ENCODE measurements at regions not wholly inside any gene's neighbourhood (a gene's known extent, or its start where the extent isn't known, plus 50 kb on each side); places are given as distances from the start of the nearest gene placed in this dataset.

DNA sequence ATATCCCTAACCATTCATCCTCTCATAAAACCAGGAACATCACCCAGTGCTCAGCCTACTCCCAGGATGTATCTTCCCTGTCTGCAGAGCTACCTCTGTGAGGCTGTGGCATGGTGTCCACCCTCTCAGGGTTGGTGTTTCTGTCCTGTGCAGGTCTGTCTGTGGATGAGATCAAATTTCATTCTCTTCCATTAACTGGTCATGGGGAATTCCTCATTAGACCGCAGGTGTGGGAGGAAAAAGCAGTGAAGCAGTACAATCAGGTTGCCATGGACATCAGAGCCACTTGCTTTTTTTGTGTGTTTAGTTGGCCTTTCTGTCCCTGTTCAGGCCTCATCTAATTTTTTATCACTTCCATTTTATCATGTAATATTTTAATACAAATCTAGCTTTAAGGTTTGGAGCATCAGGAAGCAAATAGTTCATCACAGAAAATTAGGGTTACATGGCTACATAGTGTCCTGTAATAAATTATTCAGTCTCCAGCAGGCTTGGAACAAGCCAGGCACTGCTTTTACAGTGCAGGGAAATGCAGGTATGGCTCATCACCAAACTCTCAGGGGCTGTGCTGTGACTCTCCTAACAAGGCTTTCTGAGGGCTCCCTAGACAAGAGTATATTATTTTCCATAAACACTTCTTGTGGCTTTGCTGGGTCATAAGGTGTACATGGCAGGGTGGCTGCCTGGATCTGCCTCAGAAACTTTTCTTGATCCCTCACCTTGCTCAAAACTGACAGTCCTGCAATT, 594.9 kb upstream of the IGFBP3 start:
- no peaks in the 10 kb centered on the region for H3K4me1 ChIP-seq (replicated peaks in 1 of 4; ENCODE audit: control insufficient read depth in 3 of 4, insufficient read depth in 4 of 4, low read length in 3 of 4)
- H2BK12ac ChIP-seq (ENCODE audit: low read depth, low read length) = no peak overlapping the region
- no peak overlapping the region for H2AFZ ChIP-seq (ENCODE audit: low read length)
- no peak overlapping the region for H3K4ac ChIP-seq (replicated peaks; ENCODE audit: insufficient read length, low read depth, low read length)
- H3K23ac ChIP-seq (ENCODE audit: insufficient read length) = no peak overlapping the region
- no peak overlapping the region for H3K14ac ChIP-seq (ENCODE audit: insufficient read length)
- ChIA-PET POLR2A (ENCODE audit: partially characterized antibody) (no interaction called here), CTCF (ENCODE audit: partially characterized antibody) (no interaction called here)
- no peak overlapping the region for H2BK20ac ChIP-seq (ENCODE audit: low read length)
- no peak overlapping the region; the same call in 1 of the 2 replicates for H4K8ac ChIP-seq (ENCODE audit: extremely low read depth, insufficient read depth, low read length)
- H3K79me1 ChIP-seq (ENCODE audit: low read depth, low read length) = no peaks in the 10 kb centered on the region
- DNase-seq (ENCODE audit: low read depth in 1 of 2, low spot score in 2 of 2) (no peak), FAIRE-seq (no peak)
- H3K36me3 ChIP-seq (ENCODE audit: control insufficient read depth in 2 of 4, insufficient read depth in 4 of 4, low read length in 3 of 4) = no peaks in the 10 kb centered on the region
- no peaks in the 10 kb centered on the region for H3K79me2 ChIP-seq (ENCODE audit: control insufficient read depth in 1 of 2, insufficient read depth in 2 of 2, low read length in 2 of 2)
- no peak overlapping the region for H2BK15ac ChIP-seq (ENCODE audit: low read length)
- H3K18ac ChIP-seq (ENCODE audit: extremely low read depth, low read length) = no peak overlapping the region
- 90% methylated on average over 1 of the region's 1 CpG; no CpG with 5 or more reads in 1 of the 2 experiments for WGBS, 2 experiments (ENCODE audit: extremely low coverage in 1 of 2, insufficient coverage in 1 of 2, insufficient read length in 1 of 2, insufficient replicate concordance in 2 of 2, low coverage in 1 of 2, low lambda C conversion rate in 2 of 2, missing lambda C conversion rate in 1 of 2)
- H2BK120ac ChIP-seq (replicated peaks; ENCODE audit: low read depth, low read length) = no peak overlapping the region
- no peaks in the 10 kb centered on the region for H3K27me3 ChIP-seq (replicated peaks in 1 of 4; ENCODE audit: control insufficient read depth in 3 of 4, extremely low read depth in 1 of 4, insufficient read depth in 3 of 4, low read length in 3 of 4)
- H3K9me3 ChIP-seq (ENCODE audit: insufficient read depth in 2 of 2, low read depth in 1 of 2, low read length in 1 of 2) = no peaks in the 10 kb centered on the region
- H2BK5ac ChIP-seq (ENCODE audit: low read depth, low read length) = no peak overlapping the region
- no peaks in the 10 kb centered on the region for H4K20me1 ChIP-seq (replicated peaks in 1 of 2; ENCODE audit: control insufficient read depth in 1 of 2, insufficient read depth in 2 of 2, low read length in 2 of 2)
- no peak overlapping the region for H3K27ac ChIP-seq (ENCODE audit: low read depth, low read length)
- no peaks in the 10 kb centered on the region for H3K23me2 ChIP-seq (ENCODE audit: low read depth, low read length)
- H3K4me2 ChIP-seq (ENCODE audit: insufficient read depth in 1 of 2, low read depth in 2 of 2, low read length in 2 of 2) = no peak overlapping the region
- H3K9ac ChIP-seq (replicated peaks in 1 of 4; ENCODE audit: extremely low read depth in 1 of 4, low read depth in 3 of 4, low read length in 3 of 4) = no peak overlapping the region
- no peak overlapping the region for H2AK5ac ChIP-seq (ENCODE audit: low read depth, low read length)
- no peak overlapping the region for H4K91ac ChIP-seq (replicated peaks; ENCODE audit: insufficient read length, low read length)
- no peak overlapping the region for H4K5ac ChIP-seq (ENCODE audit: insufficient read length, low read depth, low read length)
- no peak overlapping the region for H3K4me3 ChIP-seq (ENCODE audit: extremely low read depth in 1 of 4, insufficient read depth in 2 of 4, low read depth in 3 of 4, low read length in 4 of 4)
- no peak overlapping the region for H3K56ac ChIP-seq (replicated peaks; ENCODE audit: insufficient read length, low read depth, low read length)
- TF ChIP-seq SAP30 (IDR thresholded peaks at IDR 0.05; ENCODE audit: insufficient read depth, insufficient replicate concordance, low read length) (no peak), EZH2 (IDR thresholded peaks at IDR 0.05; ENCODE audit: low read depth, low read length, severe bottlenecking) (no peak), SIX5 (IDR thresholded peaks at IDR 0.05; ENCODE audit: low read depth, low read length) (no peak), EGR1 (IDR thresholded peaks at IDR 0.05; ENCODE audit: borderline replicate concordance, low read depth, low read length) (no peak), RNF2 (IDR thresholded peaks at IDR 0.05; ENCODE audit: borderline replicate concordance, low read depth, low read length, missing control alignments, poor library complexity, severe bottlenecking) (no peak), TBP (IDR thresholded peaks at IDR 0.05; ENCODE audit: low read depth, low read length) (no peak), CREB1 (IDR thresholded peaks at IDR 0.05) (no peak)
- TF ChIP-seq, protein P1, sequence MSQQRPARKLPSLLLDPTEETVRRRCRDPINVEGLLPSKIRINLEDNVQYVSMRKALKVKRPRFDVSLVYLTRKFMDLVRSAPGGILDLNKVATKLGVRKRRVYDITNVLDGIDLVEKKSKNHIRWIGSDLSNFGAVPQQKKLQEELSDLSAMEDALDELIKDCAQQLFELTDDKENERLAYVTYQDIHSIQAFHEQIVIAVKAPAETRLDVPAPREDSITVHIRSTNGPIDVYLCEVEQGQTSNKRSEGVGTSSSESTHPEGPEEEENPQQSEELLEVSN (IDR thresholded peaks at IDR 0.05) = no peak

Measured in H1 (cell line).